ENCODE measurements at regions not wholly inside any gene's neighbourhood (a gene's known extent, or its start where the extent isn't known, plus 50 kb on each side); places are given as distances from the start of the nearest gene placed in this dataset.
A peak's percentile ranks its signal among the peaks of the same experiment; 100 is the strongest.

DNA sequence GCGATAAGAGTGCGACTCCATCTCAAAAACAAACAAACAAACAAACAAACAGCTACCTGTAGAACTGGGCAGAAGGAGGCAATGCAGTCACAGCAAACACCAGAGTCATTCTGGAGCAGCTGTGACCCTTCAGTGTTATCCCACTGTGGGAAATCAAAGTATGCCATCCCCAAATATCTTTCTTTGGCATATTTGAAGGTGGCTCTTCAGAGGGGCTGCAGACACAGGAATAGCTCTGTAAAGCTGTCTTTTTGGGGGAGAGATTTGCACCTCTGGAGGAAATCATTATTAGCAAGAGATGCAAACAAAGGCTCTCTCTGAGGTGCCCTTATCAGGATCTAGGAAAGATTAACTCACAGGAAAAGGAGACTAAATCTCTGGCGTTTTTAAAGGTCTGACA, 98.5 kb upstream of the XPO1 start:
- no peak overlapping the region for H3K27ac ChIP-seq
- ATAC-seq (no peak), DNase-seq (no peak)
- intact Hi-C loops (cut with DNase I): loop anchor here in 1 of 10 donors (10.0 kb wide), 1 partner anchor 92 kb away; no protein-coding TSS in a partner anchor
- WGBS, 2 donors: 66 to 68% methylated on average over 3 of the region's 3 CpGs
- no peaks in the 10 kb centered on the region for H3K36me3 ChIP-seq
- no peaks in the 10 kb centered on the region for H3K27me3 ChIP-seq
- H3K4me1 ChIP-seq: peaks cover 0 to 7% (median 0%) of the 10 kb centered on the region in 9 donors
- no peaks in the 10 kb centered on the region for H3K9me3 ChIP-seq
- H3K4me3 ChIP-seq: no peak overlapping the region
- TF ChIP-seq, protein P1, sequence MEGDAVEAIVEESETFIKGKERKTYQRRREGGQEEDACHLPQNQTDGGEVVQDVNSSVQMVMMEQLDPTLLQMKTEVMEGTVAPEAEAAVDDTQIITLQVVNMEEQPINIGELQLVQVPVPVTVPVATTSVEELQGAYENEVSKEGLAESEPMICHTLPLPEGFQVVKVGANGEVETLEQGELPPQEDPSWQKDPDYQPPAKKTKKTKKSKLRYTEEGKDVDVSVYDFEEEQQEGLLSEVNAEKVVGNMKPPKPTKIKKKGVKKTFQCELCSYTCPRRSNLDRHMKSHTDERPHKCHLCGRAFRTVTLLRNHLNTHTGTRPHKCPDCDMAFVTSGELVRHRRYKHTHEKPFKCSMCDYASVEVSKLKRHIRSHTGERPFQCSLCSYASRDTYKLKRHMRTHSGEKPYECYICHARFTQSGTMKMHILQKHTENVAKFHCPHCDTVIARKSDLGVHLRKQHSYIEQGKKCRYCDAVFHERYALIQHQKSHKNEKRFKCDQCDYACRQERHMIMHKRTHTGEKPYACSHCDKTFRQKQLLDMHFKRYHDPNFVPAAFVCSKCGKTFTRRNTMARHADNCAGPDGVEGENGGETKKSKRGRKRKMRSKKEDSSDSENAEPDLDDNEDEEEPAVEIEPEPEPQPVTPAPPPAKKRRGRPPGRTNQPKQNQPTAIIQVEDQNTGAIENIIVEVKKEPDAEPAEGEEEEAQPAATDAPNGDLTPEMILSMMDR (IDR thresholded peaks at IDR 0.05): no peak

DNA sequence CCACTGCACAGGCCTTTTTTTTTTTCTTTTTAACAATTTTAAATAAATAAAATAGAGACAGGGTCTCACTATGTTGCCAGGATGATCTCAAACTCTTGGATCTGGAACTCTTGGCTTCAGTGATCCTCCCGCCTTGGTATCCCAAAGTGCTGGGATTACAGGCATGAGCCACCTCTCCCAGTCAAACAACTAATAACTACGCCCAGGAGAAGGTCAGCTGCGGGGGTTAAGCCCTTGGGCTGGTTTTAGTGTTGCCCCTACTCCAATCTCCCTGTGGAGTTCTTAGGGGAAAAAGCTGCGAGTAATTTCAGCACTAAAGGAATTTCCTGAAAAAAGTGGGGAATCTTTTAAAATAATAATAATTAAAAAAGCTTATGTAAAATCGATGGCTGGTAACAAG, 96.4 kb upstream of the XPO1 start:
- TF ChIP-seq, protein P1 (IDR thresholded peaks at IDR 0.05): no peak
- ATAC-seq: no peak
- peaks cover 0 to 7% (median 0%) of the 10 kb centered on the region in 9 donors for H3K4me1 ChIP-seq
- no peaks in the 10 kb centered on the region for H3K9me3 ChIP-seq
- H3K36me3 ChIP-seq: no peaks in the 10 kb centered on the region
- DNase-seq: no peak
- no peak overlapping the region for H3K27ac ChIP-seq
- no peak overlapping the region for H3K4me3 ChIP-seq
- no peaks in the 10 kb centered on the region for H3K27me3 ChIP-seq
- 81 to 87% methylated on average over 5 of the region's 5 CpGs for WGBS, 2 donors
- intact Hi-C loops (cut with DNase I): loop anchor here in 1 of 10 donors (10.0 kb wide), 1 partner anchor 90 kb away; no protein-coding TSS in a partner anchor

DNA sequence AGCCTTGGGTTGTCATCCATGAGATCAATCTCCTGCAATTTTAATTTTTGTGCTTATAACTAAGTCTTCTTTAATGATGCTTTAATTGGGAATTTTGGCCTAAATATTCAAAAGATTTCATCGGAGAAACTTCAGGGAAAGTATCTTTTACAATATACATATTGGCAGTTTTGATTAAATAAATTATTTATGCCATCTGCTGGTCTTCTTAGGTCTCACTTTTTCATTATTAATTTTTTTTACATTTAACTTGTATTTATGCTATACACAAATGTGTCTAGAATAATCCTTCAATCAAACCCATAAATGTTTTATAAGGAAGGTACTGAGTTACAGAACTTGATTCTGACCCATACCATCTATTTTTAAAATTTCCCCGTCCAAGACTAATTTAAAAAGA, 95.1 kb upstream of the XPO1 start:
- no peaks in the 10 kb centered on the region for H3K9me3 ChIP-seq
- H3K36me3 ChIP-seq: no peaks in the 10 kb centered on the region
- no peak overlapping the region for H3K27ac ChIP-seq
- intact Hi-C loops (cut with DNase I): loop anchor here in 1 of 10 donors (10.0 kb wide), 1 partner anchor 88 kb away; no protein-coding TSS in a partner anchor
- no peak for DNase-seq
- TF ChIP-seq, protein P1 (IDR thresholded peaks at IDR 0.05): peak in 5 of 9 donors; percentile 10 to 42 (median 14)
- H3K27me3 ChIP-seq: no peaks in the 10 kb centered on the region
- H3K4me1 ChIP-seq: peaks cover 0 to 7% (median 0%) of the 10 kb centered on the region in 9 donors
- no peak for ATAC-seq
- peak overlapping the region in 1 of 10 donors; percentile 8 for H3K4me3 ChIP-seq
- WGBS, 2 donors: 73 to 78% methylated on average over 2 of the region's 2 CpGs

DNA sequence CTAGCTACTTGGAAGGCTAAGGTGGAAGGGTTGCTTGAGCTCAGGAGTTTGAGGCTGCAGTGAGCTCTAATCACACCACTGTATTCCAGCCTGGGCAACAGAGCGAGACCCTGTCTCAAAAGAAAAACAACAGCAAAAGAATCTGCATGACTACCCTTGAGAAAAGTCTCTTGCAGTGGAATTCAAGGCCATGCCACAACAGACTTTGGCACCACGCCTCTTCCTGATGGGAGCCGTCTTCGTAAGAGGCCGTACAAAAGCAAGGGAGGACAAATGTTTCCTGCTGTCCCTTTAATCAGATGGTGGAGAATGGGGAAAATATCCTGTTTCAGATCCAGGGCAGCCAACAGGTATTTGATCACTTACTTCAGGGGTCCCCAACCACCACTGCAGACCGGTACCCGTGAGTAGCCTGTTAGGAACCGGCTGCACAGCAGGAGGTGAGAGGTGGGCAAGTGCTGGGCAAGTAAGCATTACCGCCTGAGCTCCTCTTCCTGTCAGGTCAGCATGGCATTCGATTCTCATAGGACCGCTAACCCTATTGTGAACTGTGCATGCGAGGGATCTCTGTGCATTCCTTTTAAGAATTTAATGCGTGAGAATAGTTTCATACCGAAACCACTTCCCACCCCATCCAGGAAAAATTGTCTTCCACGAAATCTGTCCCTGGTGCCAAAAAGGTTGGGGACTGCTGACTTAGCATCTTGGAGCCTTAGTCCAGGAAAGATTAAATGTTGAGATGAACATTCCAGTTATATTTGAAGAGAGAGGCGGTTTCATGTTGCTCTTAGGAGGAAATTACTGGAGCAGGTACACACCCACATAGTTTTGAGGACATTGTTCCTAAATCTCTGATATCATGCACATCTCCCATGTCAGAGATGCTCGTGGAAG, 94.4 kb upstream of the XPO1 start:
- Histone ChIP-seq H3K4me3 (peak overlapping the region in 3 of 10 donors; percentile 5 to 15 (median 8)), H3K9me3 (no peaks in the 10 kb centered on the region), H3K4me1 (peaks cover 0 to 7% (median 0%) of the 10 kb centered on the region in 9 donors), H3K36me3 (no peaks in the 10 kb centered on the region), H3K27ac (no peak overlapping the region), H3K27me3 (no peaks in the 10 kb centered on the region)
- no peak for ATAC-seq
- DNase-seq: no peak
- intact Hi-C loops (cut with DNase I): loop anchor here in 1 of 10 donors (10.0 kb wide), 1 partner anchor 88 kb away; no protein-coding TSS in a partner anchor
- 56 to 60% methylated on average over 17 of the region's 17 CpGs for WGBS, 2 donors
- TF ChIP-seq, protein P1 (IDR thresholded peaks at IDR 0.05): no peak

All from heart right ventricle (tissue), 16 donors.